NOMO-1 treated with DMSO at 0.1 percent for 48 hours (cell line): ENCODE measurements at regions not wholly inside any gene's neighbourhood (a gene's known extent, or its start where the extent isn't known, plus 50 kb on each side); places are given as distances from the start of the nearest gene placed in this dataset.
"Not testable (repeated sequence)": the region's sequence is repeated elsewhere in the genome, so short reads cannot be mapped to it uniquely, and the experiment has no call there.

Experiments used
- DNase-seq: peaks from one replicate; lab custom pipeline; 2025; ENCODE audit not compliant: unreplicated experiment; lab: John Stamatoyannopoulos, UW

- DNase-seq = not testable (repeated sequence)
Observed at GRCh38 chr1:68779841-68780240, 283.0 kb upstream of the DEPDC1 start.

- no peak for DNase-seq
Observed at GRCh38 chr1:68780919-68781318, 284.0 kb upstream of the DEPDC1 start.

GRCh38 chr1:68782890-68783289, 286.0 kb upstream of the DEPDC1 start:
- DNase-seq = no peak

- DNase-seq = no peak
Observed at GRCh38 chr1:68785328-68785727, 288.4 kb upstream of the DEPDC1 start.

GRCh38 chr1:68788762-68789161, 291.9 kb upstream of the DEPDC1 start:
- no peak for DNase-seq

- no peak for DNase-seq
Observed at GRCh38 chr1:68791800-68792199, 294.9 kb upstream of the DEPDC1 start.

- no peak for DNase-seq
Observed at GRCh38 chr1:68795956-68796355, 299.1 kb upstream of the DEPDC1 start.

- DNase-seq = no peak
Observed at GRCh38 chr1:68796888-68797287, 300.0 kb upstream of the DEPDC1 start.

GRCh38 chr1:68798071-68798470, 301.2 kb upstream of the DEPDC1 start:
- DNase-seq = no peak

- no peak for DNase-seq
Observed at GRCh38 chr1:68799096-68799495, 302.2 kb upstream of the DEPDC1 start.

- no peak for DNase-seq
Observed at GRCh38 chr1:68800182-68800581, 303.3 kb upstream of the DEPDC1 start.

GRCh38 chr1:68801440-68801839, 304.6 kb upstream of the DEPDC1 start:
- no peak for DNase-seq

GRCh38 chr1:68805097-68805641, 308.3 kb upstream of the DEPDC1 start:
- no peak for DNase-seq

- no peak for DNase-seq
Observed at GRCh38 chr1:68808351-68808750, 311.5 kb upstream of the DEPDC1 start.

- DNase-seq = no peak
Observed at GRCh38 chr1:68811806-68812205, 314.9 kb upstream of the DEPDC1 start.

- no peak for DNase-seq
Observed at GRCh38 chr1:68812333-68812732, 315.5 kb upstream of the DEPDC1 start.

GRCh38 chr1:68814067-68814466, 317.2 kb upstream of the DEPDC1 start:
- DNase-seq = no peak

- no peak for DNase-seq
Observed at GRCh38 chr1:68815632-68816031, 318.8 kb upstream of the DEPDC1 start.

GRCh38 chr1:68817505-68818210, 320.8 kb upstream of the DEPDC1 start:
- DNase-seq = not testable (repeated sequence)

- DNase-seq = no peak
Observed at GRCh38 chr1:68819190-68819829, 322.4 kb upstream of the DEPDC1 start.

GRCh38 chr1:68820151-68820550, 323.3 kb upstream of the DEPDC1 start:
- DNase-seq = no peak

GRCh38 chr1:68826836-68827235, 330.0 kb upstream of the DEPDC1 start:
- no peak for DNase-seq

GRCh38 chr1:68827261-68827660, 330.4 kb upstream of the DEPDC1 start:
- no peak for DNase-seq
